CD8-positive, alpha-beta memory T cell (primary cell): ENCODE measurements at regions not wholly inside any gene's neighbourhood (a gene's known extent, or its start where the extent isn't known, plus 50 kb on each side); places are given as distances from the start of the nearest gene placed in this dataset.
"Not testable (repeated sequence)": the region's sequence is repeated elsewhere in the genome, so short reads cannot be mapped to it uniquely, and the experiment has no call there.

Experiments
- CTCF ChIA-PET: fragments of 350-600 bp; sonication (Branson Sonifier 250); formaldehyde crosslinking; loops from one replicate; lab custom pipeline; 2021; ENCODE audit warnings: antibody characterized with exemption; lab: Charles Lee
- POLR2A ChIA-PET: fragments of 350-600 bp; sonication (Branson Sonifier 250); formaldehyde crosslinking; loops from one replicate; lab custom pipeline; 2021; ENCODE audit warnings: antibody characterized with exemption; lab: Charles Lee
- DNase-seq, 5 donors: peaks; one replicate each; pipeline versions ENCODE4 v3.0.0 to v3.0.0-alpha.2; 2020 to 2022; ENCODE audit warnings: mixed read lengths in 1 of 5
- H3K27ac ChIP-seq: one replicate; pipeline ENCODE4 v1.7.0; 2013; ENCODE audit warnings: low read depth, mild to moderate bottlenecking, low read length, moderate library complexity
- H3K27me3 ChIP-seq: 2 replicates; pipeline ENCODE4 v1.7.0; 2013; ENCODE audit warnings: low read length, mild to moderate bottlenecking; ENCODE audit not compliant: insufficient read depth, poor library complexity, severe bottlenecking
- H3K36me3 ChIP-seq: 2 replicates; pipeline ENCODE4 v1.7.0; 2013; ENCODE audit warnings: mild to moderate bottlenecking, low read length, moderate library complexity; ENCODE audit not compliant: insufficient read depth
- H3K4me1 ChIP-seq: 2 replicates; pipeline ENCODE4 v1.7.0; 2013; ENCODE audit warnings: mild to moderate bottlenecking, low read length, moderate library complexity; ENCODE audit not compliant: insufficient read depth
- H3K4me3 ChIP-seq: 2 replicates; pipeline ENCODE4 v1.7.0; 2013; ENCODE audit warnings: mild to moderate bottlenecking, low read length
- H3K9me3 ChIP-seq: 2 replicates; pipeline ENCODE4 v1.7.0; 2013; ENCODE audit warnings: mild to moderate bottlenecking, low read length
- H3K27ac Mint-ChIP-seq, 8 donors: one replicate each; pipeline ENCODE4 v1.8.0; 2020 to 2021; ENCODE audit warnings: mixed read lengths in 8 of 8, mild to moderate bottlenecking in 6 of 8, inconsistent platforms in 3 of 8, moderate library complexity in 3 of 8
- H3K27me3 Mint-ChIP-seq, 2 donors: one replicate each; pipeline ENCODE4 v1.8.0; 2020 to 2021; ENCODE audit warnings: mixed read lengths in 2 of 2, mild to moderate bottlenecking in 1 of 2, moderate library complexity in 1 of 2
- H3K36me3 Mint-ChIP-seq, 3 donors: one replicate each; pipeline ENCODE4 v1.8.0; 2020 to 2021; ENCODE audit warnings: mixed read lengths in 3 of 3, inconsistent platforms in 1 of 3, mild to moderate bottlenecking in 1 of 3
- H3K4me1 Mint-ChIP-seq, 3 donors: one replicate each; pipeline ENCODE4 v1.8.0; 2020 to 2021; ENCODE audit warnings: mixed read lengths in 3 of 3, inconsistent platforms in 1 of 3, mild to moderate bottlenecking in 1 of 3
- H3K4me3 Mint-ChIP-seq, 7 donors: one replicate each; pipeline ENCODE4 v1.8.0; 2020 to 2021; ENCODE audit warnings: mixed read lengths in 7 of 7, mild to moderate bottlenecking in 6 of 7, moderate library complexity in 4 of 7, inconsistent platforms in 2 of 7
- H3K9me3 Mint-ChIP-seq, 5 donors: one replicate each; pipeline ENCODE4 v1.8.0; 2020 to 2022; ENCODE audit warnings: mixed read lengths in 5 of 5, mild to moderate bottlenecking in 3 of 5, moderate library complexity in 2 of 5, inconsistent platforms in 1 of 5

GRCh38 chr7:49091089-49091488 lies 166.7 kb downstream of the CDC14C start:
- Histone ChIP-seq H3K4me1 (no peaks in the 10 kb centered on the region), H3K4me3 (no peak overlapping the region), H3K36me3 (no peaks in the 10 kb centered on the region), H3K27me3 (no peaks in the 10 kb centered on the region), H3K9me3 (no peaks in the 10 kb centered on the region), H3K27ac (no peak overlapping the region)
- ChIA-PET CTCF (no interaction called here), POLR2A (no interaction called here)
- DNase-seq, result no peak
- no peak overlapping the region for H3K27ac Mint-ChIP-seq
- H3K27me3 Mint-ChIP-seq, result no peaks in the 10 kb centered on the region
- no peak overlapping the region for H3K4me3 Mint-ChIP-seq
- no peaks in the 10 kb centered on the region for H3K36me3 Mint-ChIP-seq
- peaks cover 4 to 14% (median 5%) of the 10 kb centered on the region in 5 donors for H3K9me3 Mint-ChIP-seq
- no peaks in the 10 kb centered on the region for H3K4me1 Mint-ChIP-seq

- Histone ChIP-seq H3K4me1 (no peaks in the 10 kb centered on the region), H3K27me3 (no peaks in the 10 kb centered on the region), H3K9me3 (no peaks in the 10 kb centered on the region), H3K27ac (no peak overlapping the region), H3K4me3 (no peak overlapping the region), H3K36me3 (no peaks in the 10 kb centered on the region)
- no peak for DNase-seq
- H3K4me3 Mint-ChIP-seq, result no peak overlapping the region
- no peaks in the 10 kb centered on the region for H3K4me1 Mint-ChIP-seq
- no peaks in the 10 kb centered on the region for H3K27me3 Mint-ChIP-seq
- H3K27ac Mint-ChIP-seq, result no peak overlapping the region
- ChIA-PET CTCF (no interaction called here), POLR2A (no interaction called here)
- no peaks in the 10 kb centered on the region for H3K36me3 Mint-ChIP-seq
- peaks cover 4 to 14% (median 5%) of the 10 kb centered on the region in 5 donors for H3K9me3 Mint-ChIP-seq
These were observed 167.2 kb downstream of the CDC14C start for GRCh38 chr7:49091519-49091918.

- Mint-ChIP-seq H3K4me1 (no peaks in the 10 kb centered on the region), H3K27ac (no peak overlapping the region), H3K9me3 (peaks cover 5 to 14% (median 6%) of the 10 kb centered on the region in 5 donors), H3K27me3 (no peaks in the 10 kb centered on the region), H3K36me3 (no peaks in the 10 kb centered on the region), H3K4me3 (no peak overlapping the region)
- ChIA-PET POLR2A (no interaction called here), CTCF (no interaction called here)
- Histone ChIP-seq H3K4me1 (no peaks in the 10 kb centered on the region), H3K36me3 (no peaks in the 10 kb centered on the region), H3K27ac (no peak overlapping the region), H3K27me3 (no peaks in the 10 kb centered on the region), H3K4me3 (no peak overlapping the region), H3K9me3 (no peaks in the 10 kb centered on the region)
- DNase-seq, result no peak
These were observed 168.9 kb downstream of the CDC14C start for GRCh38 chr7:49093218-49093617.

DNA sequence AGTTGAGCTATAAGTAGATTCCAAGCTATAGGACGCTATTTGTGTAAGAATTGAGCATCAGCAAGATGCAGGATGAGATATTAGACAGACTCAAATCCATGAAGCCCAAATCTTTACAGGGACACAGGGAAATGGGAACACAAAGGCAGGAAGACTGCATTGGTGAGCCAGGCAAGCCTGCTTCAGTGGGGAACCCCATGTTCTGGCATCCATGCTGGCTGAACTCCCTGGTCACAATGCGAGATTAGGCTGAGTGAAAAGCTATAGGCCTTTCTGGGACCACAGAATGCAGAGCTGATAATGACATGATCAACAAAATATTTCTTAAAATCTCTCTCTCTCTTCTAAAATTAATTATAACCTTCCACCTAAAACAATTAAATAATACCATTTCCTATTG lies 170.5 kb downstream of the CDC14C start:
- POLR2A ChIA-PET, result no interaction called here

GRCh38 chr7:49099587-49100326 lies 175.4 kb downstream of the CDC14C start:
- Histone ChIP-seq H3K36me3 (no peaks in the 10 kb centered on the region), H3K27me3 (no peaks in the 10 kb centered on the region), H3K27ac (no peak overlapping the region), H3K9me3 (no peaks in the 10 kb centered on the region), H3K4me3 (no peak overlapping the region), H3K4me1 (no peaks in the 10 kb centered on the region)
- Mint-ChIP-seq H3K36me3 (no peaks in the 10 kb centered on the region), H3K27me3 (no peaks in the 10 kb centered on the region), H3K4me3 (no peak overlapping the region), H3K4me1 (no peaks in the 10 kb centered on the region), H3K27ac (no peak overlapping the region), H3K9me3 (peaks cover 3 to 11% (median 8%) of the 10 kb centered on the region in 5 donors)
- ChIA-PET CTCF (no interaction called here), POLR2A (no interaction called here)
- no peak for DNase-seq

More for the DNA sequence above, 170.5 kb downstream of the CDC14C start:
- Mint-ChIP-seq H3K9me3 (peaks cover 1 to 11% (median 7%) of the 10 kb centered on the region in 5 donors), H3K27ac (no peak overlapping the region), H3K27me3 (no peaks in the 10 kb centered on the region), H3K36me3 (no peaks in the 10 kb centered on the region), H3K4me1 (no peaks in the 10 kb centered on the region), H3K4me3 (no peak overlapping the region)
- no peaks in the 10 kb centered on the region for H3K36me3 ChIP-seq
- H3K27ac ChIP-seq, result no peak overlapping the region
- DNase-seq, result no peak
- H3K4me1 ChIP-seq, result no peaks in the 10 kb centered on the region
- H3K27me3 ChIP-seq, result no peaks in the 10 kb centered on the region
- CTCF ChIA-PET, result no interaction called here
- no peaks in the 10 kb centered on the region for H3K9me3 ChIP-seq
- no peak overlapping the region for H3K4me3 ChIP-seq

DNA sequence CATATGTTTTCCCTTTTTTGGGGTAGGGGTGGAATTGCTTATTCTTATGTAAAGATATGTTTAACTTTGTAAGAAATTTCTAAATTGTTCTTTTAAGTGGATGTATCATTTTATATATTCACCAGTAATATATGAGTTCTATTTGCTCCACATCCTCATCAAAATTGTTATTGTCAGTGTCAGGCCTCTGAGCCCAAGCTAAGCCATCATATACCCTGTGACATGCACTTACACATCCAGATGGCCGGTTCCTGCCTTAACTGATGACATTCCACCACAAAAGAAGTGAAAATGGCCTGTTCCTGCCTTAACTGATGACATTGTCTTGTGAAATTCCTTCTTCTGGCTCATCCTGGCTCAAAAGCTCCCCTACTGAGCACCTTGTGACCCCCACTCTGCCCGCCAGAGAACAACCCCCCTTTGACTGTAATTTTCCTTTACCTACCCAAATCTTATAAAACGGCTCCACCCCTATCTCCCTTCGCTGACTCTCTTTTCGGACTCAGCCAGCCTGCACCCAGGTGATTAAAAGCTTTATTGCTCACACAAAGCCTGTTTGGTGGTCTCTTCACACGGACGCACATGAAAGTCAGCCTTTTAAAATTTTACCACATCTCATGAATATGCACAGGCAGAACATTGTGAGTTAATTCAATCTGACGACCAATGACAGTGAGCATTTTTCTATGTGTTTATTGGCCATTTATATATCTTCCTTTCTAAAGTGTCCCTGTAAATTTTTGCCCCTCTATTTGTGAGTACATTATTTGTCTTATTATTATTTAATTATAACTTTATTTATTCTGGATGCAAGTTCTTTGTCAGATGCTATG lies 176.8 kb downstream of the CDC14C start:
- POLR2A ChIA-PET, H3K27ac Mint-ChIP-seq, DNase-seq, H3K9me3 ChIP-seq, H3K4me3 ChIP-seq, H3K27me3 ChIP-seq, H3K36me3 Mint-ChIP-seq, H3K27me3 Mint-ChIP-seq, H3K4me3 Mint-ChIP-seq, CTCF ChIA-PET, H3K27ac ChIP-seq, H3K36me3 ChIP-seq, H3K4me1 Mint-ChIP-seq, H3K4me1 ChIP-seq: not testable (repeated sequence)
- peaks cover 2 to 15% (median 6%) of the 10 kb centered on the region in 5 donors for H3K9me3 Mint-ChIP-seq

DNA sequence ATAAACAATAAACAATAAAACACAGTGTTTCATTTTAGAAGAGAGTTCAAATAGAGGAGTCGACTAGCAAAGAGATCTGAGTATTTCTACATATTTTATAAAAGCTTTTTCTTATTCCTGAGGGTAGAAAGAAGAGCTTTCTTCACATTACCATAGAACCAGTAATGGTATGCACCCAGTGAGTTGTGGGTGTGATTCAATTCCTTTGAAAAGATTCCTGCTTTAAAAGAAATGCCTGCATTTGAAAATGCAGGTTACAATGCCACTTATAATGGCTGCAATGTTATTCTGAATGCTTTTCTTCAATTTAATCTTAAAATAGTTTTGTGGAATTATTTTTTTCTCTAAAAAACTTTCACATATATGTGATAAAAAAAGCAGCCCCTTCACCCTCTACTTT lies 178.1 kb downstream of the CDC14C start:
- Histone ChIP-seq H3K27me3 (no peaks in the 10 kb centered on the region), H3K27ac (no peak overlapping the region), H3K9me3 (no peaks in the 10 kb centered on the region), H3K4me1 (no peaks in the 10 kb centered on the region), H3K36me3 (no peaks in the 10 kb centered on the region), H3K4me3 (no peak overlapping the region)
- POLR2A ChIA-PET, result no interaction called here
- Mint-ChIP-seq H3K27ac (no peak overlapping the region), H3K36me3 (peaks cover 0 to 1% (median 0%) of the 10 kb centered on the region in 3 donors), H3K4me1 (no peaks in the 10 kb centered on the region), H3K9me3 (peaks cover 4 to 15% (median 5%) of the 10 kb centered on the region in 5 donors), H3K4me3 (no peak overlapping the region), H3K27me3 (no peaks in the 10 kb centered on the region)
- CTCF ChIA-PET, result no interaction called here
- no peak for DNase-seq

- no peak overlapping the region for H3K27ac Mint-ChIP-seq
- no peak overlapping the region for H3K4me3 Mint-ChIP-seq
- no peaks in the 10 kb centered on the region for H3K27me3 ChIP-seq
- no peaks in the 10 kb centered on the region for H3K4me1 Mint-ChIP-seq
- ChIA-PET POLR2A (no interaction called here), CTCF (no interaction called here)
- no peaks in the 10 kb centered on the region for H3K4me1 ChIP-seq
- no peaks in the 10 kb centered on the region for H3K36me3 ChIP-seq
- no peak overlapping the region for H3K4me3 ChIP-seq
- no peaks in the 10 kb centered on the region for H3K36me3 Mint-ChIP-seq
- H3K27me3 Mint-ChIP-seq, result no peaks in the 10 kb centered on the region
- peaks cover 4 to 17% (median 10%) of the 10 kb centered on the region in 5 donors for H3K9me3 Mint-ChIP-seq
- no peak overlapping the region for H3K27ac ChIP-seq
- DNase-seq, result no peak
- no peaks in the 10 kb centered on the region for H3K9me3 ChIP-seq
These were observed 187.4 kb downstream of the CDC14C start for GRCh38 chr7:49111706-49112105.
